ENCODE measurements at regions not wholly inside any gene's neighbourhood (a gene's known extent, or its start where the extent isn't known, plus 50 kb on each side); places are given as distances from the start of the nearest gene placed in this dataset.

DNA sequence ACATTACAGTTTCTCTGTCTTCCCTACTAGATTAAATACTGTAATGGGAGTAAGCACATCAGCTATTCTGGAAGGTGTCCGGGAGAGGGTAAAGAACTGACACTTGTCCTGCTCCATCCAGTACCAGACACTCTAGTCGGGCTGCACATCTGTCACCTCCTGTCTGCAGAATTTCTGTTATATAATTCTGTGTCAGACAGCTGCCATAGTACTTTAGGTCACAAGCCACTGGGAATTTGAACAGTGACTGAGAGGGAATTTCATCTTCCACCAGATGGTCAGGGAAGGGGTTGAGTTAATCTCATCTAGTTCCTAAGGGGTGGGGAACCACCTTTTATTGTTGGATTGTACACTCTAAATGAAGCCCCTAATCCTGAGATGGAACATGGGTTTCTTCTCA lies 58.6 kb upstream of the NUDT7 start:
- Histone ChIP-seq H3K27ac (no peak overlapping the region), H3K9me3 (no peaks in the 10 kb centered on the region), H3K4me3 (no peak overlapping the region), H3K4me1 (ENCODE audit: insufficient read depth) (no peaks in the 10 kb centered on the region), H3K27me3 (no peaks in the 10 kb centered on the region), H3K36me3 (no peaks in the 10 kb centered on the region)
- intact Hi-C loops (cut with DNase I) = no loop called here
- TF ChIP-seq POLR2A (IDR thresholded peaks at IDR 0.05) (no peak), EP300 (IDR thresholded peaks at IDR 0.05) (no peak), CTCF (IDR thresholded peaks at IDR 0.05) (no peak)
- no peak for DNase-seq
- WGBS, 3 donors = 88 to 93% (median 93%) methylated on average over 2 of the region's 2 CpGs

DNA sequence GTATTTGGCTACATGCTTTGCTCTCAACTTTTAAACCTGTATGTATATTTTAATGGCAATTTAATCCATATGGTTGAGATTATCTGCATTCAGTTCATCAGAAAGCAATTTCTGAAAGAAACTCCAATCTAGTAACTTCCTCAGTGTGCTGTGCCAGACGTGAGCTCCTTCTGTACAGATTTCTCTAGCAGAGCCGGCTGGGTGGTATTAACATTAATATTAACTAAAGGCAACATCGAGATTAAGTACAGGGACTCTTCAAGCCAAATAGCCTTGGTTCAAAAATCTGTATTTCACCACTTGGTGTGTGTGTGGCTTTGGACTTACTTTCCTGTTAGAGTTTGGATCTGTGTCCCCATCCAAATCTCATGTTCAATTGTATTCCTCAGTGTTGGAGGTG lies 55.5 kb upstream of the NUDT7 start:
- no peaks in the 10 kb centered on the region for H3K36me3 ChIP-seq
- H3K27ac ChIP-seq = no peak overlapping the region
- no peaks in the 10 kb centered on the region for H3K9me3 ChIP-seq
- no peak for TF ChIP-seq EP300 (IDR thresholded peaks at IDR 0.05)
- no peak for TF ChIP-seq POLR2A (IDR thresholded peaks at IDR 0.05)
- no peak for TF ChIP-seq CTCF (IDR thresholded peaks at IDR 0.05)
- no peaks in the 10 kb centered on the region for H3K4me1 ChIP-seq (ENCODE audit: insufficient read depth)
- no peak for DNase-seq
- H3K27me3 ChIP-seq = no peaks in the 10 kb centered on the region
- intact Hi-C loops (cut with DNase I) = no loop called here
- H3K4me3 ChIP-seq = no peak overlapping the region
- 45 to 58% (median 54%) methylated on average over 3 of the region's 3 CpGs for WGBS, 3 donors

DNA sequence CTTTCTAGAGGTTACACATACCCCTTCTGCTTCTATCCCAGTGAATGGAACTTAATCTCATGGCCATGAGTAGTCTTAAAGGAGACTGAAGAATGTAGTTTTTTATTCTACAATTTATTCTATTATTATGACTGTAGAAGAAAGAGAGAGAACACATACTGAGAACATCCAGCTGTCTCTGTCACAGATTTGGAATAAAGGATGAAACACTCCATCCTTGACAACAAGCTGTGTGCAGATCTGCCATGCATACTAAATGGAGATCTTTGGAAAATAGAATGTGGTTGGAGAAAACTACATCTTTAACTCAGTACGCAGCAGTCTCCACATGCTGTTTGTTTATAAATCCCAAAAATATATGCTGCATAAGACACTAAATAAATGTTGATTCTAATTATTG lies 54.1 kb upstream of the NUDT7 start:
- TF ChIP-seq CTCF (IDR thresholded peaks at IDR 0.05) (no peak), EP300 (IDR thresholded peaks at IDR 0.05) (no peak), POLR2A (IDR thresholded peaks at IDR 0.05) (no peak)

DNA sequence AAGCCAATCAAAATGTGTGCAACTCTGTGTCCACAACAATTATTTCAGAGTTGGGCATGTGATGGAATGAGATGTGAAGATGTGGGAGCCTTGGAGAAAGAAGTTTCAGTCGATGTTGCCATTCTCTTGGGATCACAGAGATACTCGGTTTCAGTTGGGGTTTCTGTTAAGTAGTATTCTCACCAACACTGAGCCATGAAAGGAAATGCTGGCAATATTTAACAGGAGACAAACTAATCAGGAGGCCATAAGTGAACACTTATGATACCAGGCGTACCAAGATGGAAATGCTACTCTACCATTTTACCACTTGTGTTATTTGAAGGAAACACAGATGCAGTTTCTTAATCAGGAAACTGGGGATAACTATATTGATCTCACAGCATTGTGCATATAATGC lies 53.3 kb upstream of the NUDT7 start:
- intact Hi-C loops (cut with DNase I) = no loop called here
- no peak for DNase-seq
- H3K27me3 ChIP-seq = no peaks in the 10 kb centered on the region
- no peak overlapping the region for H3K27ac ChIP-seq
- 62 to 69% (median 65%) methylated on average over 3 of the region's 3 CpGs for WGBS, 3 donors
- no peak for TF ChIP-seq POLR2A (IDR thresholded peaks at IDR 0.05)
- no peak overlapping the region for H3K4me3 ChIP-seq
- no peaks in the 10 kb centered on the region for H3K4me1 ChIP-seq (ENCODE audit: insufficient read depth)
- no peaks in the 10 kb centered on the region for H3K36me3 ChIP-seq
- H3K9me3 ChIP-seq = no peaks in the 10 kb centered on the region

More for the DNA sequence above, 54.1 kb upstream of the NUDT7 start:
- WGBS, 3 donors = 35% methylated on average over 1 of the region's 1 CpG
- no peaks in the 10 kb centered on the region for H3K36me3 ChIP-seq
- H3K4me1 ChIP-seq (ENCODE audit: insufficient read depth) = no peaks in the 10 kb centered on the region
- H3K27me3 ChIP-seq = no peaks in the 10 kb centered on the region
- H3K27ac ChIP-seq = no peak overlapping the region
- no peaks in the 10 kb centered on the region for H3K9me3 ChIP-seq
- no peak overlapping the region for H3K4me3 ChIP-seq
- intact Hi-C loops (cut with DNase I) = no loop called here
- no peak for DNase-seq
